Astrocyte of the spinal cord (primary cell): ENCODE measurements at regions not wholly inside any gene's neighbourhood (a gene's known extent, or its start where the extent isn't known, plus 50 kb on each side); places are given as distances from the start of the nearest gene placed in this dataset.

Experiments
- DNase-seq: peaks from one replicate; pipeline ENCODE4 v3.0.0; 2011; ENCODE audit warnings: low read depth, low spot score
- H3K4me3 ChIP-seq: 2 replicates; pipeline ENCODE4 v1.5.1; 2011; ENCODE audit warnings: low read depth, mild to moderate bottlenecking, low read length, moderate library complexity
- CTCF ChIP-seq: IDR thresholded peaks from 2 replicates; pipeline ENCODE4 v1.5.1; 2012; ENCODE audit warnings: low read depth, mild to moderate bottlenecking, low read length, inconsistent platforms
- in situ Hi-C: cut with HindIII; loops from 2 replicates; pipeline ENCODE4 v1.10.0; 2017; ENCODE audit warnings: low sequenced_read_pairs

GRCh38 chr9:1531424-1531823 is 481.3 kb downstream of the DMRT2 start:
- DNase-seq: no peak
- no peak overlapping the region for H3K4me3 ChIP-seq
- in situ Hi-C loops: no loop called here
- no peak for TF ChIP-seq CTCF

GRCh38 chr9:1532171-1532570 is 482.0 kb downstream of the DMRT2 start:
- no peak overlapping the region for H3K4me3 ChIP-seq
- TF ChIP-seq CTCF: no peak
- no peak for DNase-seq
- in situ Hi-C loops: no loop called here

GRCh38 chr9:1535051-1535450 is 480.1 kb upstream of the SMARCA2 start:
- no peak for TF ChIP-seq CTCF
- no peak for DNase-seq
- in situ Hi-C loops: no loop called here
- no peak overlapping the region for H3K4me3 ChIP-seq

- no peak for DNase-seq
- in situ Hi-C loops: no loop called here
- H3K4me3 ChIP-seq: no peak overlapping the region
- no peak for TF ChIP-seq CTCF
Observed at GRCh38 chr9:1535599-1535998, 479.5 kb upstream of the SMARCA2 start.

- no peak for DNase-seq
- no peak overlapping the region for H3K4me3 ChIP-seq
- no peak for TF ChIP-seq CTCF
- in situ Hi-C loops: no loop called here
Observed at GRCh38 chr9:1536522-1537170, 478.5 kb upstream of the SMARCA2 start.

GRCh38 chr9:1538301-1538700 is 476.8 kb upstream of the SMARCA2 start:
- H3K4me3 ChIP-seq: no peak overlapping the region
- no peak for DNase-seq
- in situ Hi-C loops: no loop called here
- no peak for TF ChIP-seq CTCF
